ENCODE measurements at regions not wholly inside any gene's neighbourhood (a gene's known extent, or its start where the extent isn't known, plus 50 kb on each side); places are given as distances from the start of the nearest gene placed in this dataset.
"Not testable (repeated sequence)": the region's sequence is repeated elsewhere in the genome, so short reads cannot be mapped to it uniquely, and the experiment has no call there.

DNA sequence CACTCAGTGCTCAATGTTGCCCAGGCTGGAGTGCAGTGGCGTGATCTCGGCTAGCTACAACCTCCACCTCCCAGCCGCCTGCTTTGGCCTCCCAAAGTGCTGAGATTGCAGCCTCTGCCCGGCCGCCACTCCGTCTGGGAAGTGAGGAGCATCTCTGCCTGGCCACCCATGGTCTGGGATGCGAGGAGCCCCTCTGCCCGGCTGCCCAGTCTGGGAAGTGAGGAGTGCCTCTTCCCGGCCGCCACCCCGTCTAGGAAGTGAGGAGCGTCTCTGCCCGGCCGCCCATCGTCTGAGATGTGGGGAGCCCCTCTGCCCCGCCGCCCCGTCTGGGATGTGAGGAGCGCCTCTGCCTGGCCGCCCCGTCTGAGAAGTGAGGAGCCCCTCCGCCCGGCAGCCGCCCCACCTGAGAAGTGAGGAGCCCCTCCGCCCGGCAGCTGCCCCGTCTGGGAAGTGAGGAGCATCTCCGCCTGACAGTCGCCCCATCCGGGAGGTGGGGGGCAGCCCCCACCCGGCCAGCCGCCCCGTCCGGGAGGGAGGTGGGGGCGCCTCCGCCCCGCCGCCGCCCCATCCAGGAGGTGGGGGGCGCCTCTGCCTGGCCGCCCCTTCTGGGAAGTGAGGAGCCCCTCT lies 394.1 kb downstream of the CPS1 start:
- TF ChIP-seq POLR2A, POLR2AphosphoS5 (IDR thresholded peaks at IDR 0.05; ENCODE audit: low read depth, low read length): not testable (repeated sequence)
